ENCODE measurements at regions not wholly inside any gene's neighbourhood (a gene's known extent, or its start where the extent isn't known, plus 50 kb on each side); places are given as distances from the start of the nearest gene placed in this dataset.

DNA sequence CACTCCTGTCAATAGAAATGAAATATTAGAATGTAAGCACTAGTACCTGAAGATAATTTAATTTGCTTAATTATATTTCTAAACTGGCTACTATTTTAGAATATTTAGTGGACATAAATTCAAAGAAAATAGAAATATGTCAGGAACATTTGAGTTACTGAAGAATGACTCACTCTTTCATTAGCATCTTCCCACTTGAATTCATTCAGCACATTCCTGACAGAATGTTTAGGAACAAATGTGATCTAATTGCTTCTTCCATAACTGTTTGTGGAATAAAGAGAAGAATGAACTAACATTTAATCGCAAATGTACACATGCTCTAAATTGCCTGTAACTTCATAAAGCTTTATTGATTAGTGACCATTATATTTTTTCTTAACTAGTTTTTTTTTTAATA is 306.2 kb upstream of the ADAMTSL1 start:
- TF ChIP-seq, protein P1, sequence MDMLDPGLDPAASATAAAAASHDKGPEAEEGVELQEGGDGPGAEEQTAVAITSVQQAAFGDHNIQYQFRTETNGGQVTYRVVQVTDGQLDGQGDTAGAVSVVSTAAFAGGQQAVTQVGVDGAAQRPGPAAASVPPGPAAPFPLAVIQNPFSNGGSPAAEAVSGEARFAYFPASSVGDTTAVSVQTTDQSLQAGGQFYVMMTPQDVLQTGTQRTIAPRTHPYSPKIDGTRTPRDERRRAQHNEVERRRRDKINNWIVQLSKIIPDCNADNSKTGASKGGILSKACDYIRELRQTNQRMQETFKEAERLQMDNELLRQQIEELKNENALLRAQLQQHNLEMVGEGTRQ (IDR thresholded peaks at IDR 0.05; ENCODE audit: low read depth, low read length): no peak
- TF ChIP-seq, protein P2, sequence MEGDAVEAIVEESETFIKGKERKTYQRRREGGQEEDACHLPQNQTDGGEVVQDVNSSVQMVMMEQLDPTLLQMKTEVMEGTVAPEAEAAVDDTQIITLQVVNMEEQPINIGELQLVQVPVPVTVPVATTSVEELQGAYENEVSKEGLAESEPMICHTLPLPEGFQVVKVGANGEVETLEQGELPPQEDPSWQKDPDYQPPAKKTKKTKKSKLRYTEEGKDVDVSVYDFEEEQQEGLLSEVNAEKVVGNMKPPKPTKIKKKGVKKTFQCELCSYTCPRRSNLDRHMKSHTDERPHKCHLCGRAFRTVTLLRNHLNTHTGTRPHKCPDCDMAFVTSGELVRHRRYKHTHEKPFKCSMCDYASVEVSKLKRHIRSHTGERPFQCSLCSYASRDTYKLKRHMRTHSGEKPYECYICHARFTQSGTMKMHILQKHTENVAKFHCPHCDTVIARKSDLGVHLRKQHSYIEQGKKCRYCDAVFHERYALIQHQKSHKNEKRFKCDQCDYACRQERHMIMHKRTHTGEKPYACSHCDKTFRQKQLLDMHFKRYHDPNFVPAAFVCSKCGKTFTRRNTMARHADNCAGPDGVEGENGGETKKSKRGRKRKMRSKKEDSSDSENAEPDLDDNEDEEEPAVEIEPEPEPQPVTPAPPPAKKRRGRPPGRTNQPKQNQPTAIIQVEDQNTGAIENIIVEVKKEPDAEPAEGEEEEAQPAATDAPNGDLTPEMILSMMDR (conservative IDR thresholded peaks at IDR 0.05; ENCODE audit: low read depth, low read length): no peak
- no peak for TF ChIP-seq MXI1 (IDR thresholded peaks at IDR 0.05; ENCODE audit: borderline replicate concordance, low read depth, low read length)
- TF ChIP-seq NFE2L2 (IDR thresholded peaks at IDR 0.05; ENCODE audit: low read depth, low read length): no peak
- TF ChIP-seq RCOR1 (IDR thresholded peaks at IDR 0.05; ENCODE audit: insufficient replicate concordance, low read length): no peak
- no peak for TF ChIP-seq POLR2A (IDR thresholded peaks at IDR 0.05; ENCODE audit: low read depth, low read length)
- TF ChIP-seq RFX5 (IDR thresholded peaks at IDR 0.05; ENCODE audit: low read depth, low read length): no peak
- TF ChIP-seq RAD21 (IDR thresholded peaks at IDR 0.05; ENCODE audit: low read length): no peak
- TF ChIP-seq CEBPB (IDR thresholded peaks at IDR 0.05; ENCODE audit: low read depth, low read length): no peak
- TF ChIP-seq, protein P3, sequence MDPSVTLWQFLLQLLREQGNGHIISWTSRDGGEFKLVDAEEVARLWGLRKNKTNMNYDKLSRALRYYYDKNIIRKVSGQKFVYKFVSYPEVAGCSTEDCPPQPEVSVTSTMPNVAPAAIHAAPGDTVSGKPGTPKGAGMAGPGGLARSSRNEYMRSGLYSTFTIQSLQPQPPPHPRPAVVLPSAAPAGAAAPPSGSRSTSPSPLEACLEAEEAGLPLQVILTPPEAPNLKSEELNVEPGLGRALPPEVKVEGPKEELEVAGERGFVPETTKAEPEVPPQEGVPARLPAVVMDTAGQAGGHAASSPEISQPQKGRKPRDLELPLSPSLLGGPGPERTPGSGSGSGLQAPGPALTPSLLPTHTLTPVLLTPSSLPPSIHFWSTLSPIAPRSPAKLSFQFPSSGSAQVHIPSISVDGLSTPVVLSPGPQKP (IDR thresholded peaks at IDR 0.05; ENCODE audit: borderline replicate concordance, low read depth, low read length): no peak
